Astrocyte (in vitro differentiated cells and primary cell): ENCODE measurements at regions not wholly inside any gene's neighbourhood (a gene's known extent, or its start where the extent isn't known, plus 50 kb on each side); places are given as distances from the start of the nearest gene placed in this dataset.

Source experiments
- DNase-seq: peaks from one replicate; pipeline ENCODE4 v3.0.0-alpha.2; 2010; ENCODE audit warnings: low read depth
- FAIRE-seq: peaks from 2 replicates; lab custom pipeline; 2011; peaks lifted over from hg19 to GRCh38; lab: Jason Lieb, UNC
- H2AFZ ChIP-seq: 2 replicates; pipeline ENCODE4 v1.6.0; 2012; ENCODE audit warnings: low read depth, low read length, inconsistent platforms
- H3K27ac ChIP-seq: 2 replicates; pipeline ENCODE4 v1.5.1; 2011; ENCODE audit warnings: low read depth, low read length, inconsistent platforms
- H3K27me3 ChIP-seq: 2 replicates; pipeline ENCODE4 v1.6.0; 2011; ENCODE audit warnings: low read length, inconsistent platforms; ENCODE audit not compliant: insufficient read depth
- H3K36me3 ChIP-seq: 2 replicates; pipeline ENCODE4 v1.5.1; 2011; ENCODE audit warnings: low read length, inconsistent platforms; ENCODE audit not compliant: insufficient read depth
- H3K4me1 ChIP-seq: 2 replicates; pipeline ENCODE4 v1.5.1; 2011; ENCODE audit warnings: low read length, inconsistent platforms; ENCODE audit not compliant: insufficient read depth
- H3K4me2 ChIP-seq: 2 replicates; pipeline ENCODE4 v1.6.0; 2012; ENCODE audit warnings: low read length, inconsistent platforms
- H3K4me3 ChIP-seq: 2 replicates; pipeline ENCODE4 v1.5.1; 2011; ENCODE audit warnings: low read depth, mild to moderate bottlenecking, low read length, inconsistent platforms; ENCODE audit not compliant: insufficient read depth
- H3K79me2 ChIP-seq: 2 replicates; pipeline ENCODE4 v1.6.0; 2012; ENCODE audit warnings: mild to moderate bottlenecking, low read length, inconsistent platforms; ENCODE audit not compliant: insufficient read depth
- H3K9ac ChIP-seq: 2 replicates; pipeline ENCODE4 v1.6.0; 2012; ENCODE audit warnings: mild to moderate bottlenecking, low read length, inconsistent platforms
- H3K9me3 ChIP-seq: 2 replicates; pipeline ENCODE4 v1.5.1; 2012; ENCODE audit warnings: low read depth, mild to moderate bottlenecking, low read length, inconsistent platforms; ENCODE audit not compliant: insufficient read depth
- H4K20me1 ChIP-seq: 2 replicates; pipeline ENCODE4 v1.6.0; 2012; ENCODE audit warnings: low read length, inconsistent platforms; ENCODE audit not compliant: insufficient read depth
- H3K27ac Mint-ChIP-seq: one replicate; pipeline ENCODE4 v1.8.0; 2021; ENCODE audit warnings: mild to moderate bottlenecking, mixed read lengths; ENCODE audit not compliant: unreplicated experiment
- H3K27me3 Mint-ChIP-seq: one replicate; pipeline ENCODE4 v1.8.0; 2021; ENCODE audit warnings: low read depth, mixed read lengths; ENCODE audit not compliant: unreplicated experiment
- H3K36me3 Mint-ChIP-seq: one replicate; pipeline ENCODE4 v1.8.0; 2021; ENCODE audit warnings: low read depth, mixed read lengths; ENCODE audit not compliant: unreplicated experiment
- H3K4me1 Mint-ChIP-seq: one replicate; pipeline ENCODE4 v1.8.0; 2021; ENCODE audit warnings: low read depth, mixed read lengths; ENCODE audit not compliant: unreplicated experiment
- H3K4me3 Mint-ChIP-seq: one replicate; pipeline ENCODE4 v1.8.0; 2021; ENCODE audit warnings: mild to moderate bottlenecking, moderate library complexity, mixed read lengths; ENCODE audit not compliant: unreplicated experiment
- H3K9me3 Mint-ChIP-seq: one replicate; pipeline ENCODE4 v1.8.0; 2021; ENCODE audit warnings: mild to moderate bottlenecking, mixed read lengths; ENCODE audit not compliant: unreplicated experiment
- CTCF ChIP-seq: IDR thresholded peaks from 2 replicates; pipeline ENCODE4 v1.5.1; 2011; ENCODE audit warnings: low read depth, mild to moderate bottlenecking, inconsistent platforms, low read length, moderate library complexity; ENCODE audit not compliant: insufficient read depth
- EZH2 ChIP-seq: IDR thresholded peaks from 2 replicates; pipeline ENCODE4 v1.6.1; 2012; ENCODE audit warnings: mild to moderate bottlenecking, low read length, inconsistent platforms; ENCODE audit not compliant: insufficient read depth

GRCh38 chr11:92632495-92632894 lies 337.0 kb upstream of the MTNR1B start:
- H3K4me1 Mint-ChIP-seq = peaks cover 26% of the 10 kb centered on the region
- peaks cover 19% of the 10 kb centered on the region for H3K4me1 ChIP-seq

GRCh38 chr11:92633820-92634219 lies 335.6 kb upstream of the MTNR1B start:
- Histone ChIP-seq H3K4me2 (no peak overlapping the region), H2AFZ (no peak overlapping the region), H3K27ac (no peak overlapping the region), H4K20me1 (no peaks in the 10 kb centered on the region), H3K9me3 (no peaks in the 10 kb centered on the region), H3K27me3 (no peaks in the 10 kb centered on the region), H3K9ac (no peak overlapping the region), H3K36me3 (no peaks in the 10 kb centered on the region), H3K4me1 (peaks cover 6% of the 10 kb centered on the region), H3K4me3 (no peak overlapping the region), H3K79me2 (no peaks in the 10 kb centered on the region)
- FAIRE-seq (no peak), DNase-seq (no peak)
- no peak overlapping the region for H3K4me3 Mint-ChIP-seq
- H3K4me1 Mint-ChIP-seq = peaks cover 14% of the 10 kb centered on the region
- no peaks in the 10 kb centered on the region for H3K36me3 Mint-ChIP-seq
- H3K9me3 Mint-ChIP-seq = no peaks in the 10 kb centered on the region
- TF ChIP-seq EZH2 (no peak), CTCF (no peak)
- H3K27me3 Mint-ChIP-seq = no peaks in the 10 kb centered on the region
- no peak overlapping the region for H3K27ac Mint-ChIP-seq

More at GRCh38 chr11:92632495-92632894, 337.0 kb upstream of the MTNR1B start:
- H3K36me3 ChIP-seq = no peaks in the 10 kb centered on the region
- no peak overlapping the region for H3K9ac ChIP-seq
- H3K4me3 Mint-ChIP-seq = no peak overlapping the region
- no peaks in the 10 kb centered on the region for H3K27me3 ChIP-seq
- H3K9me3 ChIP-seq = no peaks in the 10 kb centered on the region
- H3K9me3 Mint-ChIP-seq = no peaks in the 10 kb centered on the region
- H3K79me2 ChIP-seq = no peaks in the 10 kb centered on the region
- H2AFZ ChIP-seq = no peak overlapping the region
- no peak overlapping the region for H3K27ac Mint-ChIP-seq
- no peaks in the 10 kb centered on the region for H4K20me1 ChIP-seq
- no peak overlapping the region for H3K4me3 ChIP-seq
- DNase-seq (no peak), FAIRE-seq (no peak)
- H3K27ac ChIP-seq = no peak overlapping the region
- no peak overlapping the region for H3K4me2 ChIP-seq
- no peak for TF ChIP-seq CTCF
- no peak for TF ChIP-seq EZH2
- H3K27me3 Mint-ChIP-seq = no peaks in the 10 kb centered on the region
- no peaks in the 10 kb centered on the region for H3K36me3 Mint-ChIP-seq

- Histone ChIP-seq H3K27ac (no peak overlapping the region), H3K27me3 (no peaks in the 10 kb centered on the region), H3K79me2 (no peaks in the 10 kb centered on the region), H3K9me3 (no peaks in the 10 kb centered on the region), H3K9ac (no peak overlapping the region), H3K4me1 (no peaks in the 10 kb centered on the region), H4K20me1 (no peaks in the 10 kb centered on the region), H2AFZ (no peak overlapping the region), H3K36me3 (no peaks in the 10 kb centered on the region), H3K4me3 (no peak overlapping the region), H3K4me2 (no peak overlapping the region)
- Mint-ChIP-seq H3K4me1 (peaks cover 4% of the 10 kb centered on the region), H3K27me3 (no peaks in the 10 kb centered on the region), H3K36me3 (peaks cover 2% of the 10 kb centered on the region), H3K9me3 (no peaks in the 10 kb centered on the region), H3K4me3 (no peak overlapping the region), H3K27ac (no peak overlapping the region)
- DNase-seq (no peak), FAIRE-seq (no peak)
- no peak for TF ChIP-seq CTCF
- no peak for TF ChIP-seq EZH2
Observed at GRCh38 chr11:92636543-92637188, 332.8 kb upstream of the MTNR1B start.
